ENCODE measurements at regions not wholly inside any gene's neighbourhood (a gene's known extent, or its start where the extent isn't known, plus 50 kb on each side); places are given as distances from the start of the nearest gene placed in this dataset.

DNA sequence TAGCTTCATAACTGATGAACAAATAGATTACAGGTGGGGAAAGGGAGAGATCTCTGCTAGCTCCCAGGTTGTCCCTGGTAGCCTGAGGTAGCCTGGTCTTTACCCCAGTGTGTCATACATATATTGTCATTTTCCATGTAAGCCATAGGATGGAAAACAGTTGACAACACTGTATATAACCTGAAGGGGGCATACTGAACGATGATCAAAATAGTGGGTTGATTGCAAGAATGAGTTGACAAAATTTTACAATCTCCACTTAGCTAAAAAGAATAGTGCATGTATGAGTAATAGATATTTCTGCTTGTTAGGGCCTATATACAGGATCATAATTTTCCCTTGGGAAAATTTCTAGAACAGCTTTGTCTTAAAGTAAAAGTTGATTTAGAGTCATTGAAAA is 304.1 kb upstream of the HAND2 start:
- DNase-seq, result no peak

DNA sequence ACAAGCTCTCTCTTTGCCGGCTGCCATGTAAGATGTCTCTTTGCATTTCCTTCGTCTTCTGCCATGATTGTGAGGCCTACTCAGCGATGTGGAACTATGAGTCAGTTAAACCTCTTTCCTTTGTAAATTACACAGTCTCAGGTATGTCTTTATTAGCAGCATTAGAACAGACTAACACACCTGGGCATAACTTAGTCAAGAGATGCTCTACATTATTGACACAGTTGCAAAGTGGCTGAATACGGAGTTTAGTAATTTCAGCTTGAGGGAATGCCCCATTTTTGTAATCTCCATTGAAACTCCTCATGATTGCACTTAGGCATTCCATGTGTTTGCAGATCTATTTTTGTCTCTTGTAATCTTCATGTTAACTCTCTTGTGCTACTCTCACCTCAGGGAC is 299.5 kb upstream of the HAND2 start:
- DNase-seq, result no peak

DNA sequence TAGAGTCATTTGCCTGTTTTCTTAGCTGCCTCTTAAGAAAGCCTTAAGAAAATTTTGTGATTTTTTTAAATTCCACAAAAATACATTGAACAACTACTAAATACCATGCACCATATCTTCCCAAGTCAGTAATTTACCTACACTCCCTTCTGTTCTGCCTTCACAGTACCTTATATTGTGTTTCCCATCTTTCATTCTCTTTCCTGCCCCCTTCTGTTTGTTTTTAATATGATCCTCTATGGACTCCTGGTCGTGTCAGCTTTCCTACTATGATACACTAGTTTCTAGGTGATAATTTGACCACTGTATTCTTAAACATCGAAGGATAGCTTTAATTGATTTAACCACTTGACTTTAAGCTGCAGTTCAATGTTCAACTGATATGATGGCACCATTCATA is 297.7 kb upstream of the HAND2 start:
- no peak for DNase-seq

DNA sequence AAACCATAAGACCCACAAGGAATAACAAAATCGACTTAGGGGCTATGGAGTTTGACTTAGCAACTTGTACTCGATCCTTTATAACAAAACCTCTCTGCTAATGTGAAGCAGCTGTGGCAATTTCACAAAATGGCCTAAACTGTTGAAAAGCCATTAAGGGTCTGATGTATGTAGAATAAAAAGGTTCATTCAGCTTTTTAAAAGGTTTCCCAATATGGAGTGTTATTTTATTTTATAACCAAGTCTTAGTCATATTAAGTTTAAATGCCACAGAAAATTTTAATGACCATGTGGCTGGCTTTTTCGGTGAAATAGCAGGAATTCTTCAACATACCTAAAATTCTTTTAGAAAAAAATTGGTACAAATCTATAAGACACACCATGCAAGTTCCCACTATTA is 291.8 kb upstream of the HAND2 start:
- no peak for DNase-seq

DNA sequence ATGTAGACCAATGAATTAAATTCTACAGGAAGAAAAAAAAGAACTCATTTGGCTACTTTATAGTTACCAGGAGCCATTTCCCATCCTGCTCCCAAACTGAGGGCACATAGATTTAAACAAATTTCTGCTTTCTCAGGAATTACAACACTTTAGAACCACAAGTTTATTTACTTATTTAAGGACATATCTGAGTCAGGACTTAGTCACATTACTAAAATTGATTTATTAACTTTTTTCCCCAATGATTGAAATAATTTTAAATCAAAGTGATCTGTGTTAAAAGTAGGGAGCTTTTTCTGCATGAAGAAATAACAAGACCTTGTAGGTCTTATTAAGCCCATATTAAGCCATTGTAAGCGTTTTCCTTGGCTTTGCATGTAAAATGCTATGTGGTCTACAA is 291.0 kb upstream of the HAND2 start:
- no peak for DNase-seq

DNA sequence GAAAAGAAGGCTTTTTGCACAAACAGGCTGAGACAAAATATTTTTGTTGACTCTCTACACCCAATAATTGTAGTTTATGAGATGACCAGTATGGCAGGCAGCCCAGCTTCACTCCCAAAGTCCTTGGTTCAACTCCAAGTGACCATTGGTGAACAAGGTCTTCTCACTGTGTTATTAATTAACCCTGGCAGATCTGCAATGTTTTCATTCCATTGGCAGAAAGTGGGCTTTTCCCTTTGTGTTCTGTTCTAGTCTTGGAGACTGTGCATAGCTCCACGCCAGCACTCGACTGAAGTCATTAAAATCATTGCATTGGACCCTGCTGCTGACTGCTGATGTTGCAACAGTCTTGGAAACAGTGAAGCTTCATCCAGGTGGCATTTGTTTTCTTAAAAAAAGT is 277.3 kb upstream of the HAND2 start:
- no peak for DNase-seq

DNA sequence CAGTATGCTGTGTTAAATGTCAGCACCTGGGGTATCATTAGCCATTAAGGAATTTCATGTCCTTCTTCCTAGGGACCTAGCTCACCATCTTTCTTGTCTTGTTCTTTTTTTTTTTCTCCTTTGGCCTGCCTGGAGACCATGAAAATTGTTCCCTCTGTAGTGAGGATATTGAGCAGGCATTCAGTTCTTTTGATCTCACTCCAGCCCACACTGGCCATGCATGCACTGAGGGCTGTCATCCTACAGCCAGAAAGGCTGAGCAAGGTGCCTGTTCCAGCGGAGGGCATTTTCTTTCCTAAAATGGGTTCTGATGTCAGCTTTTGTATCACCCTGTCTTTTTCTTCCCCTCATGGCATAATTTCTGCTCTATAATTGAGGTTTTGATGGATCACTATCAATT is 275.9 kb upstream of the HAND2 start:
- DNase-seq, result no peak

DNA sequence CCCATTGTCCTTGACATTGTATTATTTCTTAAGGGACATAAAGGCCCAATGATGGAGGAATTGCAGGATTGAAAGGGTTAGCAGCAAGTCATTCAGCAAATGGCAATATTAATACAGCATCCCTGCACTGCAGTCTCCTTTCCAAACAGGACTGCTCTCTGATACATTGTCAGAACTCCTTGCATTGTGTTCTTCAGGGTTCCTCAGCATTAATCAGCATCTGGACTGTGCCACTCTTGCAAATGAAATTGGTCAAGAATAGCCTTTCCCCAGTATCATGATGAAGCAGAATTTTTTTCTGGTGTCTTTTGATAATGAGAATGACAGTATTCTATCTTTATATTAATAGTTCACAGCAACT is 272.6 kb upstream of the HAND2 start:
- DNase-seq, result no peak

DNA sequence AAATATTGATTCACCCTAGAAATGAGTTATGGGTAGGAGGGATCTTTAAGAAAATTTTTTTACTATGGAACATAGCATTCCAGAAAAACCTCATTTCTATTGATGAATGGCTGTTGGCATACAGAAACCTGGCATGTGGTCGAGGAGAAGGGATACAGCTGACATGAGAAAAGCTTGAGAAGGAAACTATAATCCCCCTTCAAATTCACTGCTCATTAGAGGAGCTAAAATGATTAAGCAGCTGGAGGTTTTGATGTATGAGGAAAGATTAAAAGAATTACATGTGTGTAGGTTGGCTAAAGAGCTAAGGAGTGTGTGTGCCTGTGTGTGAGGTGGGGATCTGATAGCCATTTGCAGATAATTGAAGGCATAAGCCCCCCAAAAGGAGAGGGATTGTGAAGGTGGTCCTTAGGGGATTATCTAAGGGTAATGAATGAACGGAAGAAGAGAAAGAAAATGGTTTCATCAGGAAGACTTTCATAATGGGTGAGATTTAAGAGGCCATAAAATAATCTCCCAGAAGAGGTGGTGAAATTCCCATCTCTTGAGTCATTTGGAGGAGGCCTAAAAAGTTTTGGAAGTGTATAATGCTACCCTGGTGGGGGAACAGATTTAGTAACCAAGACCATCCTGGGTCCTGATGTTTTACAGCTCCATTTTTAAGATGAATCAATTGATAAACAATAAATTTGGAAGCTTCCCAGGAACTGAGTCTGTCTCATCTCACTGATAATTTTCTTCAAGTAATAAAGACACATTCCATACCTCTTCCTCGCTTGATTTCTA is 272.0 kb upstream of the HAND2 start:
- no peak for DNase-seq

DNA sequence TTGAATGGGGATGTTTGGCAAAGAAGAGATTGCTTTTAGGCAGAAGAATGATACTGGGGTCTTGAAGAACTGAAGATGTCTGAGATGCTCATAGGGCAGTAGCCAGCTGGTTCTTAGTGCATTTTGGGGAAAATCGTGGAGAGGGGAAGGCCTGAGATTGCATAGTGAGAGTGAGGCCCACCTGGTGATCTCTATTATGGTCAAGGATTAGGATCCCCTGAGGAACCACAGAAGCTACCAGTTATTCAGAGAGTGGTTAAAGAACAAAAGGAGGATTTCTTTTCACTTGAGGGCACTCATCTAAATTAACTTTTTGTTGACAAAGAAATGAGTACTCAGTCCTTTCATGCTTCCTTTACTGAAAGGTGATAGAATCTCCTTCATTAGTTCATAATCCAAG is 271.3 kb upstream of the HAND2 start:
- no peak for DNase-seq

DNA sequence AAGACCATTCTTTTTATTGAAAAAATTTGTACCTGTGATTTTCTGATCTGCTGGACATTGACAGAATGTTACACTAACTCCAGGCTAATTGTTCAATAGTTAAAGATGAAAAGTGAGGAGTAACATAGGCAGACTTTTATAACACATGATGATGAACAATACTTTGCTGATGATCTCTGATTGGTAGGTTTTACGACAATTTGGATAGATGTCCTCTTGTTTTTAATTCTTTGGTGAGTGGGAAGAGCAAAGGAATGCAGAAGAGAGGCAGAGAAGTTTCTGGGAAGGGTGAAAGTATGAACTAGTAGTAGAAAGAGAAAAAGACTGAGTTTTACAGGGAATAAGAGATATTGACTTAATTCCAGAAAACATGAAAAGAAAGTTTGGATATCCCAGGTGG is 267.3 kb upstream of the HAND2 start:
- no peak for DNase-seq

DNA sequence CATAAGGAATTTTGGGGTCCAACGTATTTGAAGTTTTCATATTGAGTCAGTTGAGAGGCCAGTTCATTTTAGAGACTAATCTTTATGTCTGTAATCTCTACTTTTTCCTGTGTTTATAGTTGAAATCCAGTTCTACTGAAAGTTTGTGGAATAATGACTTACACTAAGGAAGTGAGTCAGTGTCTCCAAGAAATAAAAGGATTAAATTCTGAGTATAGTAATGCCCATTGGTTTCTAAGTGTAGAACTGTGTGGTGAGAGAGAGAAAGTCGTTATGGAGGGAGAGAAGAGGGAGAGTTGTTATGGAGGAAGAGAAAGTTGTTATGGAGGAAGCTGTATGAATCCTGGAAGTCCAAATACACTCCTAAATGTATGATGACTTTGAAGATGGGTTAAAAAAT is 264.6 kb upstream of the HAND2 start:
- DNase-seq, result no peak

DNA sequence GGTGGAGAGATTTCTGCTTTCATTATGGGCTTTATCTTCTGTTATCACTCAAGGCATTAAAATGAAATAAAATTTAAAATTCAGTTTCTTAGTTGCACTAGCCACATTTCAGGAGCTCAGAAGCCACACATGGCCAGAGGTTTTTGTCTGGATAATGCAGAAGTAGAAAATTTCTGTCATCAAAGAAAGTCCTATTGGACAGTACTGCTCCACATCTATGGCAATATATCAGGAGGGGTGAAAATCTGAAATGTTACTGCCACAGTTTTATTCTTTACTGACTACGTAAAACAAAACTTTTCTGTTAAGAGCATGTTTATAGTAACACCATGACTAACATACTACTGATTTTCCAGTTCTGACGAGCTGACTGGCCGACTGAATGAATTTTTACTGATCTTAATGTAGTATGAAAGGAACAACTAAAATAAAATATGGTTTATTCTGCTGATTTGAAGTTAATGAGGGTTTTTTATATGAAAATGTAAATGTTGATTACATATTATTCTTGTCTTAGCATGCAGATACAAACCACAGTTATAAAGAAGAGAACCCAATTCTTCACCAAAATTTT is 264.0 kb upstream of the HAND2 start:
- DNase-seq, result no peak

DNA sequence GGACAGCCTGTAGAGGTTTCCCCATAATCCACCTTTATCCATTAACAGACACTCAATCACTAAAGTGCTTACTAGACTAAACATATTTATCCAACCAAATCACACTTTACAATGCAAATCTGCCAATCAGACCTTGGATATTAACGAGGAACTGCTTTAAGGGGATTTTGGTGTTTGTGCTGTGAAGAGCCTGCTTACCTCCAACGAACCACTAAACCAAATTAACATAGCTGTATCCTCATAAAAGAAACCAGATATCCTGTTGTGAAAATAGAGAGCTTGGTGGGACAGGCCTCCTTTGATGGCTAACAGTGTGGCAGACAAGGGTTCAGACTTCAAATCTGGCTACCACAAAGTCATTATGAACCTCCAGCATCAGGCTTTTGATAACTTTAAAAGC is 252.6 kb upstream of the HAND2 start:
- DNase-seq, result no peak

DNA sequence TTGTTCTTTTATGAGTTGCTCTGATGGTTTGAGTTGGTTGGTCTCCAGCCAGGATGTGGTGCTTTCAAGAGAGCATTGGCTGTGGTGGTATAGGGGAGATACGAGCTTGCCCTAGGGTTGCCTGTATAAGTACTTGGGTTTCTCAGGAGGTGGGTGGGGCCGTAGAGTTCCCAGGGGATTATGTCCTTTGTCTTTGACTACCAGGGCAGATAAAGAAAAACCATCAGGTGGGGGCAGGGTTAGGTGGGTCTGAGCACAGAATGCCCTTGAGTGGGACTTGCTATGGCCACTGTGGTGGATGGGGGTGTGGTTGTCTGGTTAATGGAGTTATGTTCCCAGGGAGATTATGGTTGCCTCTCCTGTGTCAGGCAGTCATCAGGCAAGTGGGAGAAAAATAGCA is 247.9 kb upstream of the HAND2 start:
- DNase-seq, result no peak

DNA sequence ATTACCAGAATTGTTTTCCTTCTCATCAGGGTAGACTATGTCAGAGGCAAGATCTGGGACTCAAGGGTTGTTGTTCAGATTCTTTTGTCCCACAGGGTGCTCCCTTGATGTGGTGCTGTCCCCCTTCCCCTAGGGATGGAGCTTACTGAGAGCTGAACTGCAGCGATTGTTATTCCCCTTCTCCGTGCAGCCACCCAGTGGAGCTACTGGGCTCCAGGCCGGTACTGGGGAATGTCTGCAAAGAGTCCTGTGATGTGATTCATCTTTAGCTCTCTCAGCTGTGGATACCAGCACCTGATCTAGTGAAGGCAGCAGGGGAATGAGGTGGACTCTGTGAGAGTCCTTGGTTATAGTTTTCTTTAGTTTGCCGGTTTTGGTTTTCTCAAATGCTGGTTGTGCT is 247.4 kb upstream of the HAND2 start:
- no peak for DNase-seq

DNA sequence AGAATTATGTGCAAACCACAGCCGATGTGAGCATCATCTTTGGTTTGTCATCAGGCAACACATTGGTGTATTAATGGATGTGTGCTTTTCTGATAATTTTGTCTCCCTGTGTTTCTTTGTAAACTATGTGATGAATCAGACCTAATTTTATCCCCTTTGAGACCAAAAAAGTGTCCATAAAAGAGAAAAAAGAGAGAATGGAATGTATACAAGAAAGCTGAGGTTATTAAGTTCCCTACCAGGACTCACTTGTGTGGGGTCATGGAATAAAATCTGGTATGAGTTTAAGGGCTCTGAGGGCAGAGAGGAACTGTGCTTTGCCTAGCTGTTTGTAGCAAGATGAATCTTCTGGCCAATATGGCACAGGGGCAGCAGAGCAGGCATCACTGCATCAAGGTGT is 239.5 kb upstream of the HAND2 start:
- DNase-seq, result no peak

DNA sequence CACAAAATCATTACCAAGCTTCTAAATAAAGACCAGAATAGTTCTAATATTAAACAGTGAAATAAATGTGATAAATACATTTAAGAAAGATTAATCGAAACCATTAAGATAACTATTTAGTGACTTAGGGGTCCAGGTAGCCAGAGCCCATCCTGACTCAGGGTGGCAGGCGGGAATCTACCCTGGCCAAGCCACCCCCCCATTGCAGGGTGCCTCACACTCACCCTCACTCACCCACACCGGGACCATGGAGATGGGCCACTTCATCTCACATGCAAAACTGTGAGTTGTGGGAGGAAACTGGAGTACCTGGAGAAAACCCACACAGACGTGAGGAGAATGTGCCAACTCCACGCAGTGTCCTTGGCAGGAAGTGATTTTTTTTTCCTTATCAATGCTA is 237.6 kb upstream of the HAND2 start:
- no peak for DNase-seq

DNA sequence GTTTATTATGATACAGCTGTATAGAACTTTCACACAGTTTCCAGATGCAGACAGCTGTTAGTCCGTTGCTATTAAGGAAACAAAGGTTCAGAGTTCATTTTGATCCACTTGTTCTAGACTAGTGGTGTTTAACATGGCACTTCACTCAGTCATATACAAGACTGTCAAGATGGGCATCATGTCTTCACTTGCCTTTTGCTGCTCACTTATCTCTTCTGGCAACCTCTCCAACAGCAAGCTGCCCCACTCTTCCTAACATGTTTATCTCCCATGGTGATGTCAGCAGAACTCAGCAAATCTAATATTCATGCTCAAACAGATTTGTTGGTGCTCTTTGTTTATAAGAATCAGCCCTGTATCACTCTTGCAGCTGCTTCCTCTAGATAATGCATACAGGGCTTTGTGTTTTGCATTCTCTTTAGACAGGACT is 236.2 kb upstream of the HAND2 start:
- no peak for DNase-seq

DNA sequence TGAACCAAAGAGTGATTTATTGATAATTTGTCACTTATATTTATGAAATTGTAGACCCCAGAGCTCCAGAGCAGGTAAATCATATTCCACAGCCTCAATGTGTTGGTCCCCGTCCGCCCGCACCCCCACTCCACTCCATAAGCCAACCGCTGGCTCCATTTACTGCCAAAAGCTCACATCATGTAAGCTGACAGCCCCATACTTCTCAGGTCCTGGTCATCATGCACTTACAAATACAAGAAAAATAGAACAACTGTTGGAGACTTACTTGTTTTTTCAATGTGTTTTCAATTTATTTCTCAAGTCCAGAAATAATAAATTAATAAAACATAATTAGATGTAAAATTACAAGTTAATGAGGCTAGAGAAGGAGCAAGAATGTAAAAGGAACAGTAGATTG is 235.7 kb upstream of the HAND2 start:
- DNase-seq, result no peak

DNA sequence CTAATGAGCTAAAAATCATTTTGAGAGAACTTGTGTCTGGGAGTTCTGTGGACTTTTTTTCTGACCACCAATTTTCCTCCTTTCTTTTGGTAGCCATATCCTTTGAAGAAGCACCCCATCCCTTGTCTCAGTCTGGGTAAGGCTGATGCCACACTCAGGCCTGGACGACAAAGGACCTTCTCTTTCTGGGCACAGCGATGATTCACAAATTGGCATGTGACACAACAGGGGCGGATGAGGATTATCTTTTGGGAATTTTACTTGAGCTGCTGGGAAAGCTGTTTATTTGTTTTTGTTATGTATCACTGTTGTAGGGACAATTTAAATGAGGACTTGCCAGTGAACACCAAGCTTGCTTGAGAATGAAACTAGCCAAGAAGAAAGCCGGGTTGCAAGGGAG is 233.4 kb upstream of the HAND2 start:
- DNase-seq, result no peak

DNA sequence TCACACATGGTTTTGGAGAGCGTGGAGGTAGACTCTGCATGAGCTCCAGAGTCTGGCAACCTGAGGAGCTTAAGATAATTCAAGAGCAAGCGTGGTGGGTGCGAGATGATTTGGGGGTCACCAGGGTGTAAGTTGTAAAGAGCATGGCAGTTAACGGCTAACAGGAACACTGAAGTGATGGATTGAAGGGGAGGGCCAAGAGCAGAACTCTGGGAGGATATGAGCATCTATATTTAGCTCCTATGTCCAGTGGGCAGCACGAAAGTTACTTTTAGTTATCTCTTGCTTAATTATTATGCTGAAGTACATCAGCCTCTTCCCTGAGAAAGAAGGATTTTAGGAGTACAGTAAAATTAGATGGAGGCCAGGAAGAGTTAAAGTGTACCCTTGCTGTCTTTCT is 231.9 kb upstream of the HAND2 start:
- DNase-seq, result no peak

DNA sequence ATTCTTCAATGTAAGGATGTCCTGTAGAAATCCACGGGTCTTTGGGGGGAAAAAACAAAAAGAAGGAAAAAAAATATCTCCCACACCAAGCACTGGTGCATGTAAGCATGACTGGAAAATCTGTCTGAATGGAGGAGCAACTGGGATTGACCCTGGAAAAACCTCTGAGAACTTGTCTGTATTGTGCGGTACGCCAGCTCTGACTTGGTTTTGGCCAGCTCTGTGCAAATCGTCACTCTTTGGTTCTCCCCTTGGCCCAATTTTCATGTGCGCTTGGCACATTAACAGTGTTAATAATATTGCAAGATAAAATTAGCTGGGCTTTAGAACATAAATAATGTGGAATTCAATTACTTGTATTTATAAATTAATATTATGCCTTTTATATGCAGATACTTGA is 231.2 kb upstream of the HAND2 start:
- no peak for DNase-seq

DNA sequence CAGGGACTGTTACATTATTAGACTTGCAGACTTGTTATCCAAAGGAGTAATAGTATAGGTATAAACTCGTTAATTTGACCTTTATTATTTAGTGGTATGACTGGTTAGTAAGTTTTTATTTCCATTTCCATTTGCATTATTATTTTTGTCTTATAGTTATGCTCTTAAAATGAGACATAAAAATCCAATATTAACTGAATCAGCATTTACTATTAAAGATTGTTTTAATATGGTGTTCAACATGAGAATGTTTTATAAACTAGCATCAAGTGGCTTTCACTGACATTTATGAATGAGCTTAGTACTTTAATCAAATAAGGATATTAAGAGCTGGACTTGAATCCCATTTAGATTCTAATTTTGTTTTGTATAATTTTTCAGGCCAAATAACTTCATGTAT is 228.1 kb upstream of the HAND2 start:
- no peak for DNase-seq

DNA sequence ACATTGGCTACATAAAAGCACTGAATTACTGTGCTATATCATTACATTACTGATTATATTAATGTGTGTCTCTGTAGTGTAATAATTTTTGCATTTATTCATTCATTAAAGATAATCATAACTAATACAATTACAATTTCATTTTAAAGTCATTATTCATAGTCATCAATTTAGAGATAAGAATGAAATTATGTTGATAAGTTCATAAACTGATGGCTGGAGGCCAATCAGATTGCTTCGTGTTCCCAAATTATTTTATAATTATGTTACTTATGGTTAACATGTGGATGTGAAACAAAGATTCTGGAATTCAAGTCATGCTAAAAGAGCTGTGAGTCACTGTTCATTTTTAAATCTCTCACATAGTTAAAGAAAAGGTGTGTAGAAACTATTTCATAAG is 223.4 kb upstream of the HAND2 start:
- DNase-seq, result no peak

All from activated CD4-positive, alpha-beta T cell treated with anti-CD3 and anti-CD28 coated beads, Interleukin-2, amount 50 U/mL, for 48 hours (primary cell).